Colon (tissue), 2 donors: ENCODE measurements at regions not wholly inside any gene's neighbourhood (a gene's known extent, or its start where the extent isn't known, plus 50 kb on each side); places are given as distances from the start of the nearest gene placed in this dataset.
"Not testable (repeated sequence)": the region's sequence is repeated elsewhere in the genome, so short reads cannot be mapped to it uniquely, and the experiment has no call there.

Source experiments
- FAIRE-seq: peaks from 2 replicates; lab custom pipeline; 2012; peaks lifted over from hg19 to GRCh38; lab: Jason Lieb, UNC
- donor health status: control.
- donor health status: control.

- FAIRE-seq = no peak
Observed at GRCh38 chr3:181609030-181609767, 102.5 kb upstream of the SOX2 start.

- no peak for FAIRE-seq
Observed at GRCh38 chr3:181604267-181604666, 107.5 kb upstream of the SOX2 start.

- no peak for FAIRE-seq
Observed at GRCh38 chr3:181596126-181596525, 115.6 kb upstream of the SOX2 start.

GRCh38 chr3:181590939-181591338 is 120.8 kb upstream of the SOX2 start:
- FAIRE-seq = not testable (repeated sequence)

GRCh38 chr3:181582619-181583018 is 129.1 kb upstream of the SOX2 start:
- FAIRE-seq = no peak

GRCh38 chr3:181581656-181582055 is 130.1 kb upstream of the SOX2 start:
- FAIRE-seq = no peak

GRCh38 chr3:181578743-181579142 is 133.0 kb upstream of the SOX2 start:
- FAIRE-seq = no peak

- no peak for FAIRE-seq
Observed at GRCh38 chr3:181572432-181572831, 139.3 kb upstream of the SOX2 start.

- no peak for FAIRE-seq
Observed at GRCh38 chr3:181570472-181570871, 141.3 kb upstream of the SOX2 start.

GRCh38 chr3:181569356-181569940 is 142.3 kb upstream of the SOX2 start:
- no peak for FAIRE-seq

GRCh38 chr3:181568693-181569092 is 143.0 kb upstream of the SOX2 start:
- FAIRE-seq = no peak

GRCh38 chr3:181568248-181568647 is 143.5 kb upstream of the SOX2 start:
- no peak for FAIRE-seq

- FAIRE-seq = no peak
Observed at GRCh38 chr3:181567311-181568075, 144.2 kb upstream of the SOX2 start.

- FAIRE-seq = no peak
Observed at GRCh38 chr3:181565416-181565815, 146.3 kb upstream of the SOX2 start.

- no peak for FAIRE-seq
Observed at GRCh38 chr3:181564222-181564621, 147.5 kb upstream of the SOX2 start.

GRCh38 chr3:181561139-181562031 is 150.3 kb upstream of the SOX2 start:
- no peak for FAIRE-seq

- no peak for FAIRE-seq
Observed at GRCh38 chr3:181558870-181559269, 152.9 kb upstream of the SOX2 start.

GRCh38 chr3:181555681-181556080 is 156.0 kb upstream of the SOX2 start:
- no peak for FAIRE-seq

- FAIRE-seq = no peak
Observed at GRCh38 chr3:181554233-181554765, 157.4 kb upstream of the SOX2 start.

- no peak for FAIRE-seq
Observed at GRCh38 chr3:181549266-181549665, 162.5 kb upstream of the SOX2 start.

GRCh38 chr3:181541414-181541813 is 170.3 kb upstream of the SOX2 start:
- no peak for FAIRE-seq

- no peak for FAIRE-seq
Observed at GRCh38 chr3:181534781-181535221, 176.9 kb upstream of the SOX2 start.
